GM18520 (cell line): ENCODE measurements at regions not wholly inside any gene's neighbourhood (a gene's known extent, or its start where the extent isn't known, plus 50 kb on each side); places are given as distances from the start of the nearest gene placed in this dataset.

ENCODE experiments used
- ATAC-seq: cut with Tn5 transposase; IDR thresholded peaks from one replicate; pipeline ENCODE4 v1.9.1; 2021; ENCODE audit not compliant: unreplicated experiment

- no peak for ATAC-seq
These were observed 90.5 kb upstream of the SMIM21 start for GRCh38 chr18:75518007-75518406.

GRCh38 chr18:75517286-75517685 is 89.8 kb upstream of the SMIM21 start:
- ATAC-seq, result no peak

- no peak for ATAC-seq
These were observed 80.1 kb upstream of the SMIM21 start for GRCh38 chr18:75507636-75508035.

DNA sequence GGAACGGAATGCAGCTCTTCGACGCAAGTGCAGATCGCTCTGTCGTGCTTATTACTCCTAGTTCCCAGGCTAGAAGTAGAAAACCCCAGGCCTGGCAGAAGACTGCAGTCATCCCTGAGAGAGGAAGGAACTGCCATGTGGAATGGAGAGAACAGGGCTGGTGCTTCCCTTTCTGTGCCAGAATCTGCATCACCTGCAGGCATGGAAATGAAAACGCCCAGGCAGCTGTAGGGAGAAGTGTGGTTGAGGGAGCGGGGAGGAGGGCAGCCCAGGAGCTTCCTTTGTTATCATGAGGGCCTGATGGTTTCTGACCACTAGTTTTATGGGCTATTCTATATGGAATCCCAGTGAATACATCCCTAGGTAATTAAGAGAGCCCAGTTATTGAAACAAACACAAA is 79.4 kb upstream of the SMIM21 start:
- ATAC-seq, result no peak

DNA sequence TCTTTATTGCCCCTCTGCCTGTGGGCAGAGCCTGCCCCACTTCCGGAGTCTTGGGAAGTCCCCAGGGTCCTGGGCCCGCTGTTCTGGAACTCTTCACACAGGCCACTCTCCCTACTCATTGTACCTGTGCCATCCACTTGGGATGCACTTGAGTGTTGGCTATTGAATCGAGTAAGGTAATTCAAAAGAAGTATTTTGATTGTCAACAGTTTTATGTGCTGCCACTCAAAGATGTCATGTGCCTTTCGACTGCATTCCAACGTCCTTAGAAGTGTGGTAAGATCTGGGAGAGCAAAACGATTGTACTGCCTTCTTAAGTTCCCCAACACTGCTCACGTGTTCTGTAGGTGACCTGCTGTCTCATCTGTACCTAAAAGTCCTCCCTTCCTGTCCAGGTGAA is 77.0 kb upstream of the SMIM21 start:
- no peak for ATAC-seq

DNA sequence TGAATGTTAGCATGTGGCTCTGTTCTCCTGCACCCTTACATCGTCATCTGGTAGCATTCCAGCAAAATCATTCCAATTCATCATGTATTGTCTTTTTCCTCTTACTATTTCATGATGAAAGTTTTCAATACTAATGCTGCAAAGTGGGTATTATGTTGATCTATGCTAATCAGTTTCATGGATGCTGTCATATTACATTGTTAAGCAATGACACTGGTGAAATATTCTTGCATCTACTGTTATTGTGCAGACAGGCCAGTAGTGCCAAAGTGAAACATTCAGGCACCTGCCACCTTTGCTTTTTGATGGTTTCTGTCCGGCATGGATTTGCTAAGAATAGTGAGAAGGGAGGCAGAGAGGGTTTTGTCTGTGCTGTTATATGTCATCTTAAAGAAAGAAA is 76.1 kb upstream of the SMIM21 start:
- no peak for ATAC-seq

DNA sequence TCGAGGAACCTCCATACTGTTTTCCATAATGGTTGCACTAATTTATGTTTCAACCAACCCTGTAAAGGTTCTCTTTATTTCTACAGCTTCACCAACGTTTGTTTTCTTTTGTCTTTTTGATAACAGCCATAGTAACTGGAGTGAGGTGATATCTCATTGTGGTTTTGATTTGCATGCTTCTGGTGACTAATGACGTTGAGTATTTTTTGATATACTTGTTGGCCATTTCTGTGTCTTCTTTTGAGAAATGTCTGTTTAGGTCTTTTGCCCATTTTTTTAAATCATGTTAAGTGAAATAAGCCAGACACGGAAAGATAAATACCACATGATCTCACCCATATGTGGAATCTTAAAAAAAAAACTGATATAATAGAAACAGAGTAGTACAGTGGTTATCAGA is 74.8 kb upstream of the SMIM21 start:
- ATAC-seq, result no peak

DNA sequence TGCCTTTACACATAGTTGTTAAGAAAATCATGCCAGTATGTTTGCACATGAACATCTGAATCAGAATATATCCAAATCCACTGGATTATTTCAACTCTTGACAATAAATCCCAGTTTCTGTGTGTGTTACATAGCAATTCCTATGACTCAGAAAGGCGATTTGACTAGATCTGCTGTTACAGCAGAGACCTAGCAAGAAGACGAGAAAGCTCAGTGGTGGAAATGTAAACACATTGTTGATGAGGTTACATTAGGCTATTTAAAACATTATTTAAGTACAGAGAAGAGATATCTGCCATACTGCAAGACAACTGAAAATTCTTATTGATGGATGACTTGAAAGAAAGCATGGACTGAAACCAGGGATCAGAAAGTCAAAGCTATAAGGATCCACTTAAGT is 73.0 kb upstream of the SMIM21 start:
- no peak for ATAC-seq

DNA sequence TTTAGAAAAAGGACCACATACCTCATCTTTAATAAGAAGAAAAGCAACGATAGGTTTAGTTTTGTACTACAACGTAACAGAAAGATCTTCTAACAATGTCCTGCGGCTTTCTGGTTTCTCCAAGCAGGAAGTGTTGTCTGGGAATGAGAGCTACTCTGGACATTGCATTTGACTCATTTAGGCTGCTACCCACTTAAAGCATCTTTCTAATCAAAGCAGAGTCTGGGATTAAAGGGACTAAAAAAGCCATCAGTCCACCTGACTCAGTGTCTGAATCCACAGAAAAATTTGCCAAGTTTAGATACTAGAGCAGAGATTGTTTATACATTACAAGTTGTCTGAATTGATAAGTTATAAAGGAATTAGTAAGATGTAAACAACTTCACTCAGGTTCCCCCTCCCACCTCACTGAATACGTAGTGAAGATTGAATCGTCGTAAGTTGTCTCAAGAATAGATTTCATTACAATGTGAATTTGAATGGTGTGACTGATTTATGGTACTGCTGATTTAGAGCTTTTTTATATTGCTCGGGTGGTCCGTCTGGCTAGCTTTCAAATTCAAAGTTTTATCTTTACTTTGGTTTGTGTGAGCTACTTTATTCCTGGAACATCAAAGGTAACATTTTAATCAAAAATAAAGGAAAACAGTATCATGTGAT is 70.2 kb upstream of the SMIM21 start:
- ATAC-seq, result no peak

GRCh38 chr18:75496151-75496550 is 68.6 kb upstream of the SMIM21 start:
- no peak for ATAC-seq

DNA sequence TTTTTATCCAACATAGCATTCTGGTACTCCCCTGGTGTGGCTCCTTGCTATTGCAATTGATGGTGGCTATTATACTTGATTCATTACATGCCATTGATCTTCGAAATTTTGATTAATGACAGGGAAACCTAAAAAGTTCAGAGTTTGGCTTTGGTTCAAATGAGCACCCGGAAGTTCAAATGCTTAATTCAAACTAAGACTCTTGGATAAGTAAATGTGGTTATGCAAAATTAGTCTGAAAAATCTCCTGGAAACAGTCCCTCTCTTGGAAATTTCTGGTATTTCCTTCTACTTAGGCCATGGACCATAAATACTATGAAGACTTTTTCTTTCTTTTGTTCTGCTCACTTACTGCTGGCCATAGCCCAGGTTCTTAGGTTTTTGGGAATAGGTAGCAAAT is 65.3 kb upstream of the SMIM21 start:
- no peak for ATAC-seq

DNA sequence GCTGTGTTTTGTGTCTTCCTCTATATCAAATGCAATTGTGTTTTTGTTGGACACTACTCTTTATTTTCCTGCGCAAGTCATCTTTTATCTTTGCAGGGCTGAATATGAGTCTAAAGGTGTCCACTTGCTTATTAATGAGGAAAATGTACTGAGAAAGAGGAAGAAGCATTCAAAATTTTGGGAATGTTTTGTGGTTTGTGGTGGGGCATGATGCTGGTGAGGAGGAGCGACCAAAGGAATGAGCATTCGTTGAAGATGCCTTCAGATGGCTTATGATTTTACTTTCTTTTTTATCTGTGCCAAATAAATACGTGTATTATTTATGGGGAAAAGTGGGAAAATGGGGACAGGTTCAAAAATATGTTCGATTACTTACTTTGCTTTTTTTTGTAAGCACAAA is 63.9 kb upstream of the SMIM21 start:
- ATAC-seq, result no peak

- no peak for ATAC-seq
These were observed 62.1 kb upstream of the SMIM21 start for GRCh38 chr18:75489493-75490190.

DNA sequence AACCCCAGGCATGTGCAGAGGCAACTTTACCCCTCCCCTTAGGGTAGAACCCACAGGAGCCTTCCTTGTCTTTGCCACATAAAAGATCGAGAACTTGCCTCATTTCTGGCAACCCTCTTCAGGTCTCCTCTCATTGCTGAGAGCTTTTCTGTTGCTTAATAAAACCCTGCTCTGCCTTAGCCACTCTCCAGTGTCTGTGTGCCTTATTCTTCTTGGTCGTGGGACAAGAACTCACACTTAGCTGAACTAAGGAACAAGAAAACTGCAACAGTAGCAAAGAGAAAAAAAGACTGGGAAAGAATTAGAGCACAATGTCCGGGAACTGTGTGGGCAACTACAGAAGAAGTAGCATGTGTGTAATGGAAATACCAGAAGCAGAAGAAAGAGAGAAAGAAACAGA is 56.2 kb upstream of the SMIM21 start:
- ATAC-seq, result no peak

DNA sequence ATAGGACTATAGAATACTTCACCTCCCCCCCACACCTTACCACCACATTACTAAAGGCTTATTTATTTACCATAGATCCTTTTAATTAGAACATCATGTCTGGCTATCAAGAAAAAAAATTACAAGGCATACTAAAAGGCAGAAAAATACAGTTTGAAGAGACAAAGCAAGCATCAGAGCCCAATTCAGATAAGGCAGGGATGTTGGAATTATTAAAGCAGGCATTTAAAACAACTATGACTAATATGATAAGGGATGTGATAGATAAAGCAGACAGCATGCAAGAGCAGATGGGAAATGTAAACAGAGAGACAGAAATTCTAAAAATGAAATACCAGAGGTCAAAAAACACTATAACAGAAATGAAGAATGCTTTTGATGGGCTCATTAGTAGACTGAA is 55.4 kb upstream of the SMIM21 start:
- ATAC-seq, result no peak

DNA sequence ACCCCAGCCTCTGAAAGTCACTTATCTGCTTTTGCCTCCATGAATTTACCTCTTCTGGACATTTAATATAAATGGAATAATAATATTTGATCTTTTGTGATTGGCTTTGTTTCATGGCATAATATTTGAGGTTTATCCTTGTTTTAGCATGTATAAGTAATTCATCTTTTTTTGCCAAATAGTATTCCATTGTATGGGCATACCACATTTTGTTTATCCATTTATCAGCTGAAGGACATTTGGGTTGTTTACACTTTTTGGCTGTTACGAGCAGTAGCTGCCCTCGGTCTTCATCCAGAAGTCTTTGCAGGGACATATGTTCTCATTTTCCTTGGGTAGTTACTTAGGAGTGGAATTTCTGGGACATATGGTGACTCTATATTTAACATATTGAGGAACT is 53.0 kb upstream of the SMIM21 start:
- no peak for ATAC-seq

DNA sequence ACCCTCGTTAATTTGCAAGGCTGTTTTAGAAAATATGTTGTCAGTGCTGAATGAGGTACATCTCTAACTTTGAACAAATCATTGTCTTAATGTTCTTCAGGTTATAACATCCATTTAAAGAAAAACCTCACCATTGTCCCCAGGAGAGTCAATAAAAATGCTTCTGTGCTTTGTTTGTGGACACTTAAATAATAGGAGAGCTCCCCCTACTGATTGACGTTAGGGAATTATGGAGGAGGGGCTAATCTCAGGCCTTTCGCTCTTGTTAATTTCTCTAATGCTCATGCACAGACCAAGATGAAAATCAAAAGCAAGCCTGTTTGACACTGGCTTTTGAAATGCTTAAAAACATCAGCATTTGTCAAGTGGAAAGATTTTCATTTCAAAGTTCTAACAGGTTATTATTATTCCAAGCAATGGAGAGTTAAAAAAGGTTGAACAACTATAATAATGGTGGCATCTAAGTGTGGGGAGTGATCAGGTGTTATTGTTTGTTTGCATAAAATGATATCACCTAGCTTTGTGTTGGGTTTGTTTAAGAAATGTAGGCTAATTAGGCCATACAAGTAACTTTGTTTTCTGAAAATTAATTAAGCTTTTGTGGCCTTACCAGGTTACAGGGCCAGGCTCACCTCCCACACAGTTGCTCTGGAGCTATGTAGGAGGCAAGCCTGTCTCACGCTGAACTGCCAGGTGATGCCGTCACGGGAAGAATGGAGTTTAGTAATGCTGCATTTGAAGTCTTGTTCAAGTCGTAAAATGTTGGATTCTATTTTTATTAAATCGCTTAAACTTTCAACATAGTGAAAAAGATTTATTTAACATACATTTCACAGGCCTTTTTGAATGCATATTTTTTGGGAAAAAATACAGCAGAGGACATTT is 51.7 kb upstream of the SMIM21 start:
- ATAC-seq, result no peak

GRCh38 chr18:75477900-75478299 is 50.4 kb upstream of the SMIM21 start:
- ATAC-seq, result no peak
